ENCODE measurements at regions not wholly inside any gene's neighbourhood (a gene's known extent, or its start where the extent isn't known, plus 50 kb on each side); places are given as distances from the start of the nearest gene placed in this dataset.

DNA sequence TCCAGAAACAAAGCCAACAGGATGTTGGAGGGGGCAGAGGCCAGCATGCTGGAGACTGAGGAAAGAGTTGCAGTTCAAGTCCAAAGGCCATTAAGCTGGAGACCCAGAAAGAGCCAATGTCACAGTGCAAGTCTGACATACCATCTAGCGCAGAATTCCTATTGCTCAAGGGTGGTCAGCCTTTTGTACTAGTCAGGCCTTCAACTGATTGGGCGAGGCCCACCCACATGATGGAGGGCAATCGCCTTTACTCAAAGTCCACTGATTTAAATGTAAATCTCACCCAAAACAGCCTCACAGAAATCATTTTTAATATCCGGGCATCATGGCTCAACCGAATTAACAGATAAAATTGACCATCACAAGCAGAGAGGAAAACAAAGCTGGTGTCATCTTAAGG lies 113.9 kb downstream of the RCN1 start:
- Histone ChIP-seq H2AK5ac (ENCODE audit: low read depth, low read length) (no peak overlapping the region), H3K9ac (ENCODE audit: low read depth, low read length) (no peak overlapping the region), H2BK15ac (ENCODE audit: low read depth, low read length) (no peak overlapping the region), H3K4me1 (ENCODE audit: control insufficient read depth, insufficient read depth, low read length) (no peaks in the 10 kb centered on the region), H3K23ac (ENCODE audit: low read depth, low read length) (no peak overlapping the region), H3K9me1 (ENCODE audit: insufficient read depth, low read length) (no peaks in the 10 kb centered on the region), H2AK9ac (replicated peaks; ENCODE audit: low read depth, low read length, poor library complexity) (no peak overlapping the region), H4K20me1 (ENCODE audit: insufficient read depth, low read length) (no peaks in the 10 kb centered on the region), H3K18ac (ENCODE audit: low read depth, low read length) (no peak overlapping the region), H4K91ac (ENCODE audit: insufficient read depth, low read depth, low read length) (no peak overlapping the region), H4K8ac (ENCODE audit: low read depth in 2 of 2, low read length in 2 of 2) (no peak overlapping the region), H4K5ac (ENCODE audit: low read depth, low read length) (no peak overlapping the region), H3K27ac (ENCODE audit: insufficient read depth, low read length) (no peak overlapping the region), H3K79me1 (ENCODE audit: low read depth in 1 of 2, low read length in 2 of 2) (no peaks in the 10 kb centered on the region), H3K27me3 (ENCODE audit: control insufficient read depth, insufficient read depth, low read length) (no peaks in the 10 kb centered on the region), H3K36me3 (ENCODE audit: control insufficient read depth, insufficient read depth, low read length) (no peaks in the 10 kb centered on the region), H2AFZ (replicated peaks; ENCODE audit: low read length, poor library complexity) (no peak overlapping the region), H3K56ac (ENCODE audit: extremely low read depth, insufficient read depth, low read length) (no peak overlapping the region), H2BK5ac (ENCODE audit: low read depth, low read length, poor library complexity, severe bottlenecking) (no peak overlapping the region), H2BK20ac (ENCODE audit: low read depth, low read length) (no peak overlapping the region), H3K4ac (ENCODE audit: low read depth, low read length) (no peak overlapping the region), H3K4me2 (ENCODE audit: low read depth, low read length) (no peak overlapping the region), H2BK120ac (ENCODE audit: low read depth, low read length) (no peak overlapping the region), H3K4me3 (ENCODE audit: insufficient read depth, low read depth, low read length) (no peak overlapping the region), H3K9me3 (ENCODE audit: control insufficient read depth, insufficient read depth, low read length) (no peaks in the 10 kb centered on the region), H3K14ac (replicated peaks; ENCODE audit: low read depth, low read length) (no peak overlapping the region)
- TF ChIP-seq FOS (IDR thresholded peaks at IDR 0.05; ENCODE audit: low read depth, low read length): no peak
- TF ChIP-seq, protein P1, sequence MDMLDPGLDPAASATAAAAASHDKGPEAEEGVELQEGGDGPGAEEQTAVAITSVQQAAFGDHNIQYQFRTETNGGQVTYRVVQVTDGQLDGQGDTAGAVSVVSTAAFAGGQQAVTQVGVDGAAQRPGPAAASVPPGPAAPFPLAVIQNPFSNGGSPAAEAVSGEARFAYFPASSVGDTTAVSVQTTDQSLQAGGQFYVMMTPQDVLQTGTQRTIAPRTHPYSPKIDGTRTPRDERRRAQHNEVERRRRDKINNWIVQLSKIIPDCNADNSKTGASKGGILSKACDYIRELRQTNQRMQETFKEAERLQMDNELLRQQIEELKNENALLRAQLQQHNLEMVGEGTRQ (IDR thresholded peaks at IDR 0.05; ENCODE audit: low read depth, low read length): no peak
- TF ChIP-seq SMC3 (IDR thresholded peaks at IDR 0.05; ENCODE audit: low read depth, low read length): no peak
- no peak for TF ChIP-seq RFX5 (IDR thresholded peaks at IDR 0.05; ENCODE audit: low read depth, low read length)
- no peak for TF ChIP-seq RAD21 (IDR thresholded peaks at IDR 0.05; ENCODE audit: low read length)
- no peak for TF ChIP-seq CEBPB (IDR thresholded peaks at IDR 0.05; ENCODE audit: low read depth, low read length)
- no peak for TF ChIP-seq MXI1 (IDR thresholded peaks at IDR 0.05; ENCODE audit: borderline replicate concordance, low read depth, low read length)
- no peak for ATAC-seq (ENCODE audit: low read depth)
- no peak for DNase-seq
- no TSS peak for BruUV-seq (replicated peaks)
- dilution Hi-C loops (cut with HindIII; ENCODE audit: low sequenced_read_pairs, unreplicated experiment) (no loop called here), intact Hi-C loops (cut with micrococcal nuclease) (no loop called here), in situ Hi-C loops (cut with MboI; ENCODE audit: low sequenced_read_pairs) (no loop called here)
- POLR2A ChIA-PET (ENCODE audit: unreplicated experiment): no interaction called here
- WGBS, 2 experiments (ENCODE audit: extremely low coverage in 2 of 2, insufficient read length in 1 of 2): no CpG with 5 or more reads among the region's 5 CpGs
- CTCF ChIA-PET: no interaction called here

All from IMR-90 (cell line).